Loucy (cell line): ENCODE measurements at regions not wholly inside any gene's neighbourhood (a gene's known extent, or its start where the extent isn't known, plus 50 kb on each side); places are given as distances from the start of the nearest gene placed in this dataset.

Experiments
- H2AFZ ChIP-seq: fragments of 200-600 bp; sonication (generic); 2 replicates; pipeline ENCODE4 v1.6.0; 2016; ENCODE audit warnings: antibody characterized with exemption, mild to moderate bottlenecking, low read length, moderate library complexity
- H3F3A ChIP-seq: fragments of 200-600 bp; 2 replicates; pipeline ENCODE4 v1.6.0; 2016; ENCODE audit warnings: antibody characterized with exemption, low read depth, mild to moderate bottlenecking
- H3K27me3 ChIP-seq: fragments of 200-600 bp; sonication (generic); 2 replicates; pipeline ENCODE4 v1.6.1; 2014; ENCODE audit warnings: low read length, mild to moderate bottlenecking; ENCODE audit not compliant: insufficient read depth, poor library complexity, severe bottlenecking
- H3K36me3 ChIP-seq: fragments of 200-600 bp; sonication (generic); 2 replicates; pipeline ENCODE4 v1.6.1; 2016; ENCODE audit warnings: low read length; ENCODE audit not compliant: insufficient read depth
- H3K4me1 ChIP-seq: fragments of 200-600 bp; sonication (generic); 2 replicates; pipeline ENCODE4 v1.5.1; 2014; ENCODE audit warnings: low read length, mild to moderate bottlenecking; ENCODE audit not compliant: insufficient read depth, poor library complexity, severe bottlenecking
- H3K4me2 ChIP-seq: fragments of 200-600 bp; sonication (generic); 2 replicates; pipeline ENCODE4 v1.6.0; 2014; ENCODE audit warnings: antibody characterized with exemption, low read length, low read depth, mild to moderate bottlenecking; ENCODE audit not compliant: poor library complexity, severe bottlenecking
- H3K4me3 ChIP-seq: fragments of 200-600 bp; sonication (generic); 2 replicates; pipeline ENCODE4 v1.5.1; 2014; ENCODE audit warnings: low read length, mild to moderate bottlenecking, mixed read lengths; ENCODE audit not compliant: poor library complexity, severe bottlenecking
- H3K79me2 ChIP-seq: fragments of 200-600 bp; sonication (generic); 2 replicates; pipeline ENCODE4 v1.6.1; 2014; ENCODE audit warnings: low read length; ENCODE audit not compliant: insufficient read depth
- H3K9ac ChIP-seq: fragments of 200-600 bp; sonication (generic); 2 replicates; pipeline ENCODE4 v1.6.0; 2014; ENCODE audit warnings: mild to moderate bottlenecking, low read depth, low read length, moderate library complexity; ENCODE audit not compliant: poor library complexity, severe bottlenecking
- H3K9me2 ChIP-seq: fragments of 200-600 bp; sonication (generic); replicated peaks from 2 replicates; pipeline ENCODE4 v1.6.1; 2016; ENCODE audit warnings: low read depth, low read length, mixed read lengths
- H3K9me3 ChIP-seq: fragments of 200-600 bp; sonication (generic); 2 replicates; pipeline ENCODE4 v1.6.1; 2014; ENCODE audit warnings: mild to moderate bottlenecking, antibody characterized with exemption, low read length, low read depth; ENCODE audit not compliant: insufficient read depth
- H4K20me1 ChIP-seq: fragments of 200-600 bp; sonication (generic); 2 replicates; pipeline ENCODE4 v1.6.0; 2014; ENCODE audit warnings: antibody characterized with exemption, low read length, mild to moderate bottlenecking; ENCODE audit not compliant: insufficient read depth, poor library complexity, severe bottlenecking
- CTCF ChIP-seq: fragments of 200-600 bp; sonication (generic); conservative IDR thresholded peaks from 2 replicates; pipeline ENCODE4 v1.5.1; 2014; ENCODE audit warnings: mild to moderate bottlenecking, antibody characterized with exemption, low read length
- EZH2phosphoT487 ChIP-seq: fragments of 200-600 bp; IDR thresholded peaks from 2 replicates; pipeline ENCODE4 v1.6.1; 2018; ENCODE audit warnings: antibody characterized with exemption, mild to moderate bottlenecking, moderate library complexity, borderline replicate concordance

DNA sequence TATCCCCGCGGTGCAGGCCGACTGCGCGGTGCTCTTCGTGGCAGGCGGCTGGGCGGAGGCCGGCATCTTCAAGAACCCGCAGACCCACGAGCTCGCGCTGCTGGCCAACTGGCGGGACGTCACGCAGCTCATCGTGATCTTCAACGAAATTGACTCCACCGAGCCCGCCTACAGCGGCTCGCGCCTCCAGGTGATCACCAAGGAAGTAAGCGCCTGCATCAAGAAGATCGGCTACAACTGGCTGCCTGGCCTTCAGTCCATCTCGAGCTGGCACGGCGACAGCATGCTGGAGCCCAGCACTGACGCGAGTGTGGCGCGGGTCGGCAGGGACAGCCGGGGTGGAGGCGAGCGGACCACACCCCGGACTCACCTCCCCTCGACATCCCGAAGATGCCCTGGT is 53.9 kb upstream of the MTNR1B start:
- no peak overlapping the region for H2AFZ ChIP-seq
- no peaks in the 10 kb centered on the region for H3K4me1 ChIP-seq
- no peak overlapping the region for H3K9ac ChIP-seq
- TF ChIP-seq EZH2phosphoT487 = no peak
- no peak for TF ChIP-seq CTCF
- no peaks in the 10 kb centered on the region for H3K36me3 ChIP-seq
- no peaks in the 10 kb centered on the region for H3K79me2 ChIP-seq
- no peak overlapping the region for H3K4me2 ChIP-seq
- H3K4me3 ChIP-seq = no peak overlapping the region
- no peaks in the 10 kb centered on the region for H3F3A ChIP-seq
- H3K27me3 ChIP-seq = no peaks in the 10 kb centered on the region
- no peaks in the 10 kb centered on the region for H3K9me2 ChIP-seq
- no peaks in the 10 kb centered on the region for H3K9me3 ChIP-seq
- H4K20me1 ChIP-seq = no peaks in the 10 kb centered on the region

- TF ChIP-seq CTCF (no peak), EZH2phosphoT487 (no peak)
- H3K4me1 ChIP-seq = no peaks in the 10 kb centered on the region
- H3K9ac ChIP-seq = no peak overlapping the region
- no peak overlapping the region for H3K4me3 ChIP-seq
- no peaks in the 10 kb centered on the region for H3K79me2 ChIP-seq
- no peaks in the 10 kb centered on the region for H3K9me2 ChIP-seq
- H2AFZ ChIP-seq = no peak overlapping the region
- no peak overlapping the region for H3K4me2 ChIP-seq
- no peaks in the 10 kb centered on the region for H4K20me1 ChIP-seq
- H3K9me3 ChIP-seq = no peaks in the 10 kb centered on the region
- H3F3A ChIP-seq = no peaks in the 10 kb centered on the region
- no peaks in the 10 kb centered on the region for H3K27me3 ChIP-seq
- no peaks in the 10 kb centered on the region for H3K36me3 ChIP-seq
Measured at GRCh38 chr11:92916299-92916698, 53.2 kb upstream of the MTNR1B start.

DNA sequence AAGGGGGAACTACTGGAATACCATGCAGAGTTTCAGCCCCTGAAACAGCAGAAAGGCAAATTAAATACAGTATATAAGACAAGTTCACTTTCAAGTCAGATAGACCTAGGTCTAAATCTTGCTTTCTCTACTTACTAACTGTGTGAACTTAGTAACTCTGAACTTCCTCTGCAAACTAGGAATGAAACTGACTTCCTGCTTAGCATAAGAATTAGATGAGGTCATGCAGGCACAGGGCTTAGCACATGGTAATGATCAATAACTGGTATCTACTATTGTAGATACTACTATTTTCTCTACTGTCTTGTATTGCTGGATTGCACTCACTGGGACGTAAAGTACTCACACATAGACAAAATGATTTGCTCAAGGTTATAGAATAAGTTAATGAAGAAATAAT is 51.5 kb upstream of the MTNR1B start:
- Histone ChIP-seq H3K4me1 (no peaks in the 10 kb centered on the region), H3K9me3 (no peaks in the 10 kb centered on the region), H3K9me2 (no peaks in the 10 kb centered on the region), H3F3A (no peaks in the 10 kb centered on the region), H2AFZ (no peak overlapping the region), H3K36me3 (no peaks in the 10 kb centered on the region), H4K20me1 (no peaks in the 10 kb centered on the region), H3K9ac (no peak overlapping the region), H3K4me2 (no peak overlapping the region), H3K79me2 (no peaks in the 10 kb centered on the region), H3K27me3 (no peaks in the 10 kb centered on the region), H3K4me3 (no peak overlapping the region)
- TF ChIP-seq CTCF (no peak), EZH2phosphoT487 (no peak)
